ENCODE measurements at regions not wholly inside any gene's neighbourhood (a gene's known extent, or its start where the extent isn't known, plus 50 kb on each side); places are given as distances from the start of the nearest gene placed in this dataset.

DNA sequence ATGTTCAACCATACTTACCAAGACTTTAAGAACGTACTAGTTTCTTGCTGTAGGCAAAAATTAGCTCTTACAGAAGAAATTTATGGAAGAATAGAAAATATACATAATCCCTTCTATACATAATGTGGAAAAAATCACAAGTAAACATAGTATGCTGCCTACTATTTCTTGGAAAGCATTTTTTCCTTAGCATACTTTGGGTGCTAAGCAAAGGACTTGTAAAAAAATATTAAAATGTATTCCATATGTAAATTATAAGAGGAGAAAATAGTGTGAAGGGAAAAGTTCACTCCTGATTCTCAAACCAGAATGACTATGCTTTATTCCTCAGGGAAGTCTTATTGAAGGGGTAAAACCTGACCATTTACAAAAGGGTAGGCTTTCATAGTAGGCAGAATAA, 243.8 kb upstream of the VLDLR start (continued):
- TF ChIP-seq CHCHD3 (CRISPR knock-in tag; IDR thresholded peaks at IDR 0.05) (no peak), GABPA (tag; conservative IDR thresholded peaks at IDR 0.05; ENCODE audit: low read depth) (no peak), MAX (CRISPR knock-in tag; IDR thresholded peaks at IDR 0.05) (no peak), RUNX1 (IDR thresholded peaks at IDR 0.05; ENCODE audit: low read depth) (no peak), CHD2 (IDR thresholded peaks at IDR 0.05; ENCODE audit: low read depth, low read length) (no peak)

- H3K4me2 ChIP-seq (ENCODE audit: insufficient read depth, low read length) = no peak overlapping the region
- H2AFZ ChIP-seq (ENCODE audit: low read depth, low read length) = no peak overlapping the region
- no peaks in the 10 kb centered on the region for H3K4me1 ChIP-seq (replicated peaks in 1 of 2; ENCODE audit: control insufficient read depth in 2 of 2, insufficient read depth in 2 of 2, low read length in 2 of 2)
- in situ Hi-C loops (cut with MboI) = no loop called here
- H3K9ac ChIP-seq (ENCODE audit: insufficient read depth in 1 of 2, low read depth in 2 of 2, low read length in 2 of 2) = no peak overlapping the region
- DNase-seq (ENCODE audit: extremely low read depth in 1 of 4, low spot score in 3 of 4) (no peak), ATAC-seq (no peak), FAIRE-seq (no peak)
- WGBS (ENCODE audit: insufficient coverage, low coverage, missing lambda C conversion rate) = 0% methylated on average over 3 of the region's 3 CpGs
- H3K9me3 ChIP-seq (replicated peaks; ENCODE audit: control insufficient read depth, insufficient read depth, low read depth, low read length) = no peaks in the 10 kb centered on the region
- H3K79me2 ChIP-seq (ENCODE audit: control insufficient read depth, insufficient read depth, low read length) = no peaks in the 10 kb centered on the region
- H3K9me1 ChIP-seq (ENCODE audit: control insufficient read depth, insufficient read depth, low read length) = no peaks in the 10 kb centered on the region
- H3K36me3 ChIP-seq (ENCODE audit: control insufficient read depth, insufficient read depth, low read length) = no peaks in the 10 kb centered on the region
- BruUV-seq (replicated peaks) = no TSS peak
- CTCF ChIA-PET (ENCODE audit: low intra/inter-chr PET ratio) = no interaction called here
- H4K20me1 ChIP-seq (replicated peaks; ENCODE audit: control insufficient read depth, insufficient read depth, low read length) = no peaks in the 10 kb centered on the region
- POLR2A ChIA-PET = no interaction called here
- no peak overlapping the region for H3K4me3 ChIP-seq
- no peak for TF ChIP-seq ZFP36 (IDR thresholded peaks at IDR 0.05; ENCODE audit: low read depth, low read length, partially characterized antibody)
- no peak for TF ChIP-seq ELF4 (CRISPR knock-in tag; IDR thresholded peaks at IDR 0.05)
- TF ChIP-seq XRCC5 (IDR thresholded peaks at IDR 0.05; ENCODE audit: low read depth, low read length) = no peak
- TF ChIP-seq PHB (CRISPR knock-in tag; IDR thresholded peaks at IDR 0.05) = no peak
- no peak for TF ChIP-seq TAF1 (IDR thresholded peaks at IDR 0.05; ENCODE audit: control insufficient read depth, extremely low read depth, insufficient read depth, low read length, severe bottlenecking)
- no peak for TF ChIP-seq MEF2A (IDR thresholded peaks at IDR 0.05; ENCODE audit: control insufficient read depth, low read depth, low read length)
- TF ChIP-seq, protein P1, sequence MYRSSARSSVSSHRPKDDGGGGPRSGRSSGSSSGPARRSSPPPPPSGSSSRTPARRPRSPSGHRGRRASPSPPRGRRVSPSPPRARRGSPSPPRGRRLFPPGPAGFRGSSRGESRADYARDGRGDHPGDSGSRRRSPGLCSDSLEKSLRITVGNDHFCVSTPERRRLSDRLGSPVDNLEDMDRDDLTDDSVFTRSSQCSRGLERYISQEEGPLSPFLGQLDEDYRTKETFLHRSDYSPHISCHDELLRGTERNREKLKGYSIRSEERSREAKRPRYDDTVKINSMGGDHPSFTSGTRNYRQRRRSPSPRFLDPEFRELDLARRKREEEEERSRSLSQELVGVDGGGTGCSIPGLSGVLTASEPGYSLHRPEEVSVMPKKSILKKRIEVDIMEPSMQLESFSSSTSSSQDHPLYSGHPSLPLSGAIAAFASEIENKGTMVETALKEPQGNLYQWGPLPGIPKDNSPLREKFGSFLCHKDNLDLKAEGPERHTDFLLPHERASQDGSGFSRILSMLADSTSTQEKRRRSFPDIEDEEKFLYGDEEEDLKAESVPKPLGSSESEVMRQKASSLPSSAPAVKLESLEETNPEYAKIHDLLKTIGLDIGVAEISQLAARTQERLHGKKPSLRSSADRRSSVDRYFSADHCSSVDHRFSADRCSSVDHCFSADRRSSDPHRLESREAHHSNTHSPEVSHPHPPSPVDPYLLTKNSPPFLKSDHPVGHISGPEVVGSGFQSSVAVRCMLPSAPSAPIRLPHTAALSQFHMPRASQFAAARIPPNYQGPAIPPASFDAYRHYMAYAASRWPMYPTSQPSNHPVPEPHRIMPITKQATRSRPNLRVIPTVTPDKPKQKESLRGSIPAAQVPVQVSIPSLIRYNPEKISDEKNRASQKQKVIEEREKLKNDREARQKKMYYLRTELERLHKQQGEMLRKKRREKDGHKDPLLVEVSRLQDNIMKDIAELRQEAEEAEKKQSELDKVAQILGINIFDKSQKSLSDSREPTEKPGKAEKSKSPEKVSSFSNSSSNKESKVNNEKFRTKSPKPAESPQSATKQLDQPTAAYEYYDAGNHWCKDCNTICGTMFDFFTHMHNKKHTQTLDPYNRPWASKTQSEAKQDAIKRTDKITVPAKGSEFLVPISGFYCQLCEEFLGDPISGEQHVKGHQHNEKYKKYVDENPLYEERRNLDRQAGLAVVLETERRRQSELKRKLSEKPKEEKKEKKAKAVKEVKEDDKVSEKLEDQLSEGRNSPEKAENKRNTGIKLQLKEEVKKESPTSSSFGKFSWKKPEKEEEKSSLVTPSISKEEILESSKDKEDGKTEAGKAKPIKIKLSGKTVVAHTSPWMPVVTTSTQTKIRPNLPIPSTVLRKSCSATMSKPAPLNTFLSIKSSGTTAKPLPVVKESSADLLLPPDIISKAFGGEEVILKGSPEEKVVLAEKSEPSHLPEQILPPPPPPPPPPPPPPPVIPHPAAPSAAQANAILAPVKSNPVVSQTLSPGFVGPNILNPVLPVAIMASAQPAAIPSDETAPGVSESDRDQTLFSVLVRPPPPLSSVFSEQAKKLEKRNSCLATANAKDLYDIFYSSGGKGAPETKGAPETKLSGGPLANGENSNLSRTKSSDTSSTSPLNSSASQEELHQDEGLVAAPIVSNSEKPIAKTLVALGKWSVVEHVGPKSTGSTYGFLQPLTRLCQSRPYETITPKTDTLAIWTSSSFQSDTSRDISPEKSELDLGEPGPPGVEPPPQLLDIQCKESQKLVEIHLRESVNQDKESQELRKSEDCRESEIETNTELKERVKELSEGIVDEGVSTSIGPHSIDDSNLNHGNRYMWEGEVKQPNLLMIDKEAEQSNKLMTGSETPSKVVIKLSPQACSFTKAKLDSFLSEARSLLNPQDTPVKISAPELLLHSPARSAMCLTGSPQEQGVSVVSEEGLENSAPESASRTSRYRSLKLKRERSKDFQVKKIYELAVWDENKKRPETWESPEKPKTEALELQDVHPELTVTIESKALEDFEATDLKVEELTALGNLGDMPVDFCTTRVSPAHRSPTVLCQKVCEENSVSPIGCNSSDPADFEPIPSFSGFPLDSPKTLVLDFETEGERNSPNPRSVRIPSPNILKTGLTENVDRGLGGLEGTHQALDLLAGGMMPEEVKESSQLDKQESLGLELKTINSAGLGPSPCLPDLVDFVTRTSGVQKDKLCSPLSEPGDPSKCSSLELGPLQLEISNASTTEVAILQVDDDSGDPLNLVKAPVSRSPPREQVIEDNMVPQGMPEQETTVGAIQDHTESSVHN (IDR thresholded peaks at IDR 0.05; ENCODE audit: borderline replicate concordance in 1 of 2, low read depth in 1 of 2) = no peak
- TF ChIP-seq ZNF311 (CRISPR knock-in tag; IDR thresholded peaks at IDR 0.05) = no peak
- H3K27me3 ChIP-seq (ENCODE audit: control insufficient read depth in 2 of 2, insufficient read depth in 2 of 2, low read length in 2 of 2) = no peaks in the 10 kb centered on the region
- H3K27ac ChIP-seq (ENCODE audit: extremely low read depth, low read depth, low read length) = no peak overlapping the region
- intact Hi-C loops (cut with micrococcal nuclease) = no loop called here
Observed at GRCh38 chr9:2378266-2378665, 243.3 kb upstream of the VLDLR start.
